ENCODE measurements at regions not wholly inside any gene's neighbourhood (a gene's known extent, or its start where the extent isn't known, plus 50 kb on each side); places are given as distances from the start of the nearest gene placed in this dataset.
"Not testable (repeated sequence)": the region's sequence is repeated elsewhere in the genome, so short reads cannot be mapped to it uniquely, and the experiment has no call there.

DNA sequence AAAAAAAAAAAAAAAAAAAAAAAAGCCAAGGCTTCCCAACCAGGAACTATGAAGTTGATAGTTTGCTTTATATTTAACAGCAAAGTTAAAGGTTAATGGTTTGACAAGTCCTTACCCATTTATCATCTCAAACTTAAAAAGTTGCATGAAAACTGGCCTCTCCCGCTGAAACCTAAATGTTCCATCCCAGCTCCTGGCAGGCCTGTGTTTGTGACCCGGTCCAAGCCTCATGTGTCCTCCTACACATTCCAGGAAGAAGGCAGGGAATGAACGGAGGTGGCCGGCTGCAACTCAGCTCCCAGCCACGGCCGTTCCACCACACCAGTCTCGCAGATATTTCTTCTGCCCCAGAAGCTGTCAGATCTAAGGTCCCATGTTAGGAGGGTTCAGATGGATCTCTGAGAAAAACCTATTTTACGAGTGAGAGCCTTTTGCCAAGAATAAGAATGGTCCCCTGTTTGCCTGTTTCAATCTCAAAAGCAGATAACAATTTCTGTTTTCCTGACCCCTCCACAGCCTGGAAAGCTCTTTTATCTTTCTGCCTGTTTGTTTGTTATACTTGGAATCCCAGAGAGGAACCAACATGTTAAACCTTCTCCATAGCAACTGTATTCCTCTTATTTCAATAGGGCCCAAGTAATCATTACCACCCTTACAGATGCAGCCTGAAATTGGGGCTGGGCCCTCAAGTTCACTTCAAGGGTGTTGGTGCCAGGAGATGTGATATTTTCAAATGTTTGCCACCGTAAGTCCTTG is 56.5 kb downstream of the KCTD12 start:
- DNase-seq (ENCODE audit: low read depth in 2 of 3, low spot score in 1 of 3), result no peak

- DNase-seq (ENCODE audit: low read depth in 2 of 3, low spot score in 1 of 3), result peak in 1 of 3 donors; percentile 17
These were observed 57.9 kb downstream of the KCTD12 start for GRCh38 chr13:76828316-76828741.

DNA sequence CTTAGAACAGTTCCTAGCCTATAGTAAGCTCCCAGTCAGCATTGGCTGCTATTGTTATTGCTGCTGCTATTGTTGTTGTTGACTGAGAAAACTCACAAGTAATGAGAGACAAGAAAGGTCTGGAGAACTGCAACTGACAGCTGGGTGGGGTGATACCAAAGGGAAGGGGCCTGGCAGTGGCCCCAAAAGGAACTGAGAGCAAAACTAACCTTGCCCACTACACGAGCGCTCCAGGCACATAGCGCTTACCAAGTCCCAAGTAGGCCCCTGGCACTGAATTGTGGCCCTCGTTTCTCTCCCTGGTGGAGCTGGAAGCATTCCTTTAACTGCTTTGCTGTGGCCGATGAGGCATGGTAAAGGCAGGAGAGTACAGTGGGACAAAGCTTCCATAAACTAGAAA is 59.7 kb downstream of the KCTD12 start:
- DNase-seq (ENCODE audit: low read depth in 2 of 3, low spot score in 1 of 3), result no peak

GRCh38 chr13:76825430-76825829 is 60.8 kb downstream of the KCTD12 start:
- no peak for DNase-seq (ENCODE audit: low read depth in 2 of 3, low spot score in 1 of 3)

DNA sequence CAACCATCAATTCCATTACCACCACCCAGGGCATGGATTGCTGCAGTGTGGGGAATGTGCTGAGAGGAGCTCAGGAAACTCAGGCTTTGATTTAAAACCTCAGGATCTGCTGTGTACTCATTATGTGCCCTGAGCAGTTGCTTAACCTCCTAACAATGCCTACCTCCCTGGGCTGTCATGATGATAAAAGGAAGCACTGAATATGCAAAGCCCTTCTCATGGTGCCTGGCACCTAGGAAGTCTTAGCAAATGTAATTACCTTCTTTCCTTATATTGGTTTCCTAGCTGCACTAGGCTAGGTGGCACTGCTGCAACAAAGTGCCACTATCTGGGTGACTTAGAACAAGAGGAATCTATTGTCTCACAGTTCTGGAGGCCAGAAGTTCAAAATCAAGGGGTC is 62.2 kb downstream of the KCTD12 start:
- no peak for DNase-seq (ENCODE audit: low read depth in 2 of 3, low spot score in 1 of 3)

- DNase-seq (ENCODE audit: low read depth in 2 of 3, low spot score in 1 of 3), result no peak
These were observed 63.4 kb downstream of the KCTD12 start for GRCh38 chr13:76822698-76823267.

DNA sequence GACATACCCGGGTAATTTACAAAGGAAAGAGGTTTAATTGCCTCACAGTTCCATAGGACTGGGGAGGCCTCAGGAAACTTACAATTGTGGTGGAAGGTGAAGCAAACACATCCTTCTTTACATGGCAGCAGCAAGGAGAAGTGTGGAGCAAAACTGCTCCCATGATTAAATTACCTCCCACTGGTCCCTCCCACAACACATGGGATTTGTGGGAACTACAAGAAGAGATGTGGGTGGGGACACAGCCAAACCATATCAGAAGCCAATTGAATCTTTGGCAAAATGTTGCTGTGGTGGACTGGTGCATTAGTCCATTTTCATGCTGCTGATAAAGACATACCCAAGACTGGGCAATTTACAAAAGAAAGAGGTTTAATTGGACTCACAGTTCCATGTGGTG is 65.0 kb downstream of the KCTD12 start:
- DNase-seq (ENCODE audit: low read depth in 2 of 3, low spot score in 1 of 3), result not testable (repeated sequence)

DNA sequence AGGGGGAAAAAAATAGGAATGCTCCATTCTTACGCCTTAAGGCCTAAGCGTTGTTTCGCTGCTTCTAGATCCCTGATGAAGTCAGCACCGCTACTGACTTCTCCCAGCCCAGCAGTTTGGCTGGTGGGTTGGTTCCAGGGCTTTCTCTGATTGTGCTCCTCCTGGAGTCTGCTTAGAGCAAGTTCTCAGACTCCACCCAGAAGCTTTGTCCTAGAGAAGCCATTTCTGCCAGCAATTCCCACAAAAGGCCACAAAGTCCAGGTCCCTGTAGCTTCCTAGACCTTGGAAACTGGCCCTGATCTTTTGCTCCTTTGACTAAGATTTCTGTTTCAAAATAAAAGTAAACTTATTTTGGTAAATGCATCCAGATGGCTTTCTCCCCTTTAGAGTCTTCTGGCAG is 65.4 kb downstream of the KCTD12 start:
- no peak for DNase-seq (ENCODE audit: low read depth in 2 of 3, low spot score in 1 of 3)

DNA sequence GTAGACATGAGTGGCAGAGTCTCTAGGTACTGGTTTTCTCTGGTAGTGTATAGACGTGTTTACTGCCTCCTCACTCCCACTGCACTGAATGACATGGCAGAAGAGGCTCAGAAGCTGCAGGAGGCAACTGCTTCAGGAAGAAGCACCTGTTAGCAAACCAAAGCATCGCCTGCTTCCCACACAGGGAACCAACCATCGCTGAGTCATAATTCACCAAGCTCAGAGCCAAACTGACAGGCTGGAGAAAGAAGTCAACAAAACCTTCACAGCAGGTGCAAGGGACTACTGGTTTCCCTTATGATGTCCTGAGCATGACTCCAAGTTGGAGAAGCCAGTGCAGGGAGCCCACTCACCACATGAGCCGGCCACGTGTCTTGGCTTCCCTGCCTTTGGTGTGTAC is 69.8 kb downstream of the KCTD12 start:
- no peak for DNase-seq (ENCODE audit: low read depth in 2 of 3, low spot score in 1 of 3)

- no peak for DNase-seq (ENCODE audit: low read depth in 2 of 3, low spot score in 1 of 3)
These were observed 70.9 kb downstream of the KCTD12 start for GRCh38 chr13:76815344-76815743.

DNA sequence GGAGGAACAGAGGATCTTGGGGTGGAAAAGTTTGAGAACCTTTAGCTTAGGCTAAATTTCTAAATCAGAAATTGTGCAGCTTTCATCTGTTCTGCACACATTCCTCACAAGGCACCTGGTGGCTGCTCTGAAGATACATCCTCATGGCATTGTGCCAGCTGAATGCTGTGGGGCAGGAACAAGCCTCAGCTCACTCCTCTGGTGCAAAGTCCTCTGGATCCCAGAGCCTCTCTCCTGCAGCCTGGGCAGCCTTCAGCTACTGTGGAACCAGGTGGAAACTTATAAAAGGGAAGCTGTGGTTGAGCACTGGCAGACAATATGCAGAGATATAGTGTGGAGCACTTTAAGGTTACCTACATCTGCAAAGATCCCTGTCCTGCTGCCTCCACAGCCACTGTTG is 72.3 kb downstream of the KCTD12 start:
- DNase-seq (ENCODE audit: low read depth in 2 of 3, low spot score in 1 of 3), result no peak

- no peak for DNase-seq (ENCODE audit: low read depth in 2 of 3, low spot score in 1 of 3)
These were observed 73.1 kb downstream of the KCTD12 start for GRCh38 chr13:76813000-76813691.

DNA sequence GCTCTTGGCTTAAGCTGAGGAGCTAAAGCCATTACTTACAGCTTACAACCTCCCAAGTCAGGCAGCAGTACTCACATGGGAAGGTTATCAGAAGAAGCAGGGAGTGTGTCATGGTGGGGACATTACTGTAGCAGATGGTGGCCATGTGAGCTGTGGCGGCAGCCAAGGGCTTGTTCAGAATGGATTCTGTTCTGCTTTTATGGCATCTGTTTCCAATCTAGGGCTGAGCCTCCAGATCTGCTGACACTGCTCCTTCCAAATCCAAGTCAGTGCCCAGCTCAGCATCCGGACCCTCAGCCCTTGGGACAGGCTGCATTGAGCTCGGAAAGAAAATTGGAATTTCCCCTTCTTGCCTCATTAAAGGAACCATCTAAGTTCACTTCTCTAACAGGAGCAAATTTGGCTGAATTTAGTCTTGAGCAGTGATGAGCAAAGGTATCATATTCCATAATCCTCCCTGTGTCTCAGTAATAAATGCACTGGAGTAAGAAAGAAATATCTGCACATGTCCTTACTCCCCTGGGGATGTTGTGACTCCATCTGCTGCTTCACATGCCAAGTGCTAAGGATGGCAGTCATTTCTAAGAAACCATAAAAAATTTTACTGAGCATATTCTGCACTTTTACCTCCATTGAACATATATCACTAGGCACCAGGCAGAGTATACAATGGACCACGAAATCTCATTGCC is 73.9 kb downstream of the KCTD12 start:
- DNase-seq (ENCODE audit: low read depth in 2 of 3, low spot score in 1 of 3), result no peak

DNA sequence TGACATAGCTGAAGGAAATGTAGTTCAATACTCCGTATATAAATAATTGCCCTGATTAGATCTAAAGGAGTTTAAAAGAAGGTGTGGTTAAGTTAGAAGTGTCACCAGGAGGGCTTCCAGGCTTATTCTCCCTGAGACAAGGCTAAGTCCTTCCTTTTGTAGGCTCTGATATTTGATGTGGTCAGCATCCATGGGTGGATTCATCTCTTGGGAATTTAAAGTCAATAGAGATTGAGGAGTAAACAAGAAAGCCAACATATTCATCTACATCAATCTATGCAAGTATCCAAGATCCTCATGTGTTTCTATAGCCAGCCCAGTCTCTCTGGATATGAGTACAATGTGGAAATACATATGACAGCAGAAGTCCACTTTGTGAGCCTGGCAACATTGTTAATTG is 76.8 kb downstream of the KCTD12 start:
- no peak for DNase-seq (ENCODE audit: low read depth in 2 of 3, low spot score in 1 of 3)

- DNase-seq (ENCODE audit: low read depth in 2 of 3, low spot score in 1 of 3), result no peak
These were observed 77.3 kb downstream of the KCTD12 start for GRCh38 chr13:76808927-76809326.

DNA sequence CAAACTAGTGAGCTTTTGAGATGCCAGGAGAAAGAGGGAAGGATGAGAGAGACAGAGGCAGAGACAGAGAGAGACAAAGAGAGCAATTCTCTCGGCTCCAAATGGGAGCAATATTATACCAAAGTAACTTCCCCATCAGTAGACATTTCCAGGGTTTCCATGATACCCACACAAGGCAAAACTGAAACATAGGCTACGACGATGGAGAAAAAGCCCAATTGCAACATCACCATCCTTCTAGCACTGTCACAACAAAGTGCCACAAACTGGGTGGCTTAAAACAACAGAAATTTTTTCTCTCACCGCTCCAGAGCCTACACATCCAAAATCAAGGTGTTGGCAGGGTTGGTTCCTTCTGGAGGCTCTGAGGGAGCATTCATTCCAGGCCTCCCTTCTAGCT is 81.4 kb downstream of the KCTD12 start:
- no peak for DNase-seq (ENCODE audit: low read depth in 2 of 3, low spot score in 1 of 3)

GRCh38 chr13:76803831-76804230 is 82.4 kb downstream of the KCTD12 start:
- no peak for DNase-seq (ENCODE audit: low read depth in 2 of 3, low spot score in 1 of 3)

DNA sequence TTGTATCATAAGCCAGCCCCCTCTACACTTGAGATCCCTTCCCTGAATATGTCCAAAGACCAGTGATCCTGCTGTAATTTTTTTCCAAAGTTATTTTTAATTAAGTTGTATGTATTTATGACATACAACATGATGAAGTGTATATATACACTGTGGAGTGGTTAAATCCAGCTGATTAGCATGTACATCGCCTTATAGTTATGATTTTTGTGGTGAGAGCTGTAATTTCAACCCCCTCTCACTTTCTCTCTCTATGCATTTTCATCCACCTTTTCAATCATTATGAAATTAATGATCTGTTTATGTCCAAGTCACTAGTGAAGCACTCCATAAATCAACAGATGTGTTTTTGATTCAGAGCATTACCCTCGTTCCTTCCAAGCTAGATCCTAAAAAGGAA is 85.3 kb downstream of the KCTD12 start:
- DNase-seq (ENCODE audit: low read depth in 2 of 3, low spot score in 1 of 3), result no peak

DNA sequence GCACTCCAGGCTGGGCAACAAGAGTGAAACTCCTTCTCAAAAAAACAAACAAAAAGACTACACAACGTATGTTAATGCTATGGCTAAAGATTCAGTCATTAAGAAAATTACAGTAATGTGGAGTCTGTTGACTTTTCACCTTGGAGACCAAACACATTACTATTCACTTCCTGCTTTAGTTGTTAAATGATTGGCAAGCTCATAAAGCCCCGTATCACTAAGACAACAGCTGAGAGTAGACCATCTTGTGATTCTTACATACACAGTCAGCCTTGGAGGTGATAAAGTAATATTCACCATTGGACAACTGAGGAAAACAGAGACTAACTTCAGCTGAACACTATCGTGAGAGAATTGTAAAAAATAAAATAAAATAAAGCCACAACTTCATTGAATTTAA is 86.5 kb downstream of the KCTD12 start:
- DNase-seq (ENCODE audit: low read depth in 2 of 3, low spot score in 1 of 3), result no peak

GRCh38 chr13:76798037-76798436 is 88.2 kb downstream of the KCTD12 start:
- no peak for DNase-seq (ENCODE audit: low read depth in 2 of 3, low spot score in 1 of 3)

DNA sequence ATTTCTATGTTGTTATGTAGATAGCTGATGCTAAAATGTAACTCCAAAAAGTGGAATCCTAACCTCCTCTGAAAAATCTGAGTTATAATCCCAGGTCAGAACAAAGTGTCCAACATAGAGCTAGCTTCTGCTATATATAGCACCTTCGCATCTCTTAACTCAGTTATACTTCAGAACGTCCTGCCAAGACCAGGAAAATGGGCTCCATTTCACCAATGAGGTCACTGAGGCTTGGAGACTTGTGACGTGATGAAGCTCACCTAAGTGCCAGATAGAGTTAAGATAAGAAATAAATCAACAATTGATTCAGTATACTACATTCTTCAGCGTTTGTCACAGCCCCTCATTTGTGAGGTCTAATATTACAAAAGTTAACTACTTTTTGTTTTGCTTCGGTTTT is 88.8 kb downstream of the KCTD12 start:
- no peak for DNase-seq (ENCODE audit: low read depth in 2 of 3, low spot score in 1 of 3)

DNA sequence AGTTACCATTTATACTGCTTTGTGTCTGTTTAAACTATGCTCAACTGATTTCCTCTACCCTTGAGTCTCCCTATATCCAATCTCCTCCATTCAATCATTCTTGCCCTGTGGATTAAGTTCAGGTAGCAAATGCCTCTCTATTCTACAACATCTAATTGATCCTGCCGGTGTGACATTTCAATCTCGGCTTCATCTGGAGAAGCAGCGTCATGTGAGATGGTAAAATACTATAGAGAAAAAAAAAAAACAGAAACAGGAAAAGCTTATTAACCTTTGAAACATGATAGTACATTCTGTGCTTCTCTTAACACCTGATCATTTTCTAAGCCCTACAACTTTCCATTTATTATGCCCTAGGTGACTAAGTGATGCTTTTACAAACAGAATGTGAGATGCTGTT is 89.4 kb downstream of the KCTD12 start:
- DNase-seq (ENCODE audit: low read depth in 2 of 3, low spot score in 1 of 3), result no peak
